HG02852 (cell line): ENCODE measurements at regions not wholly inside any gene's neighbourhood (a gene's known extent, or its start where the extent isn't known, plus 50 kb on each side); places are given as distances from the start of the nearest gene placed in this dataset.

ENCODE experiments used
- ATAC-seq: cut with Tn5 transposase; IDR thresholded peaks from one replicate; pipeline ENCODE4 v1.9.1; 2021; ENCODE audit warnings: mild to moderate bottlenecking, moderate library complexity; ENCODE audit not compliant: unreplicated experiment

- ATAC-seq = no peak
These were observed 128.8 kb downstream of the GPAT3 start for GRCh38 chr4:83664741-83665140.

GRCh38 chr4:83664071-83664470 is 128.2 kb downstream of the GPAT3 start:
- no peak for ATAC-seq

- no peak for ATAC-seq
These were observed 126.3 kb downstream of the GPAT3 start for GRCh38 chr4:83662204-83662603.

GRCh38 chr4:83661359-83661758 is 125.5 kb downstream of the GPAT3 start:
- ATAC-seq = no peak

GRCh38 chr4:83660578-83660977 is 124.7 kb downstream of the GPAT3 start:
- ATAC-seq = no peak

GRCh38 chr4:83658806-83659205 is 122.9 kb downstream of the GPAT3 start:
- ATAC-seq = no peak

- no peak for ATAC-seq
These were observed 121.4 kb downstream of the GPAT3 start for GRCh38 chr4:83657336-83657735.
